Fibroblast of lung (primary cell): ENCODE measurements at regions not wholly inside any gene's neighbourhood (a gene's known extent, or its start where the extent isn't known, plus 50 kb on each side); places are given as distances from the start of the nearest gene placed in this dataset.

Experiments
- DNase-seq, 2 donors: peaks; one replicate each; pipeline versions ENCODE4 v3.0.0 to v3.0.0-alpha.2; 2010; ENCODE audit warnings: low read depth in 2 of 2
- H2AFZ ChIP-seq: 2 replicates; pipeline ENCODE4 v1.5.1; 2012; ENCODE audit warnings: low read length, control low read depth, inconsistent platforms
- H3K27ac ChIP-seq: 2 replicates; pipeline ENCODE4 v1.5.1; 2011; ENCODE audit warnings: low read length, control low read depth; ENCODE audit not compliant: insufficient read depth
- H3K27me3 ChIP-seq: 2 replicates; pipeline ENCODE4 v1.5.1; 2011; ENCODE audit warnings: mild to moderate bottlenecking, low read length; ENCODE audit not compliant: control insufficient read depth, insufficient read depth
- H3K36me3 ChIP-seq: 2 replicates; pipeline ENCODE4 v1.5.1; 2011; ENCODE audit warnings: low read length; ENCODE audit not compliant: control insufficient read depth, insufficient read depth
- H3K4me1 ChIP-seq: 2 replicates; pipeline ENCODE4 v1.5.1; 2011; ENCODE audit warnings: low read length; ENCODE audit not compliant: control insufficient read depth, insufficient read depth; ENCODE audit errors: extremely low read depth
- H3K4me2 ChIP-seq: 2 replicates; pipeline ENCODE4 v1.5.1; 2011; ENCODE audit warnings: low read length, control low read depth; ENCODE audit not compliant: insufficient read depth; ENCODE audit errors: extremely low read depth
- H3K4me3 ChIP-seq, 4 experiments: fragments of 200-600 bp in 1 of 4; sonication (generic) in 1 of 4; replicated peaks in 1 of 4; 2 replicates each; pipeline ENCODE4 v1.5.1; 2011 to 2016; ENCODE audit warnings: low read length in 4 of 4, low read depth in 3 of 4, mild to moderate bottlenecking in 3 of 4, control low read depth in 2 of 4, inconsistent platforms in 1 of 4, mixed read lengths in 1 of 4; ENCODE audit not compliant: insufficient read depth in 1 of 4; ENCODE audit errors: control extremely low read depth in 1 of 4
- H3K79me2 ChIP-seq: 2 replicates; pipeline ENCODE4 v1.5.1; 2012; ENCODE audit warnings: mild to moderate bottlenecking, low read length, inconsistent platforms; ENCODE audit not compliant: control insufficient read depth, insufficient read depth
- H3K9ac ChIP-seq: 2 replicates; pipeline ENCODE4 v1.5.1; 2011; ENCODE audit warnings: mild to moderate bottlenecking, low read length, control low read depth; ENCODE audit not compliant: insufficient read depth
- H3K9me3 ChIP-seq: 2 replicates; pipeline ENCODE4 v1.5.1; 2012; ENCODE audit warnings: low read depth, low read length; ENCODE audit not compliant: control insufficient read depth, insufficient read depth
- H4K20me1 ChIP-seq: 2 replicates; pipeline ENCODE4 v1.5.1; 2011; ENCODE audit warnings: low read length; ENCODE audit not compliant: control insufficient read depth, insufficient read depth; ENCODE audit errors: extremely low read depth
- CTCF ChIP-seq, 2 donors: IDR thresholded peaks in 1 of 2; conservative IDR thresholded peaks in 1 of 2; 1 replicate in 1 of 2; 2 replicates in 1 of 2; pipeline ENCODE4 v1.5.1; 2011 to 2012; ENCODE audit warnings: low read length in 2 of 2, control low read depth in 1 of 2, inconsistent platforms in 1 of 2, low read depth in 1 of 2, mild to moderate bottlenecking in 1 of 2
- EZH2 ChIP-seq: IDR thresholded peaks from 2 replicates; pipeline ENCODE4 v1.5.1; 2012; ENCODE audit warnings: low read length, control low read depth, mild to moderate bottlenecking; ENCODE audit errors: missing control alignments

- Histone ChIP-seq H3K79me2 (no peaks in the 10 kb centered on the region), H3K4me1 (no peaks in the 10 kb centered on the region), H3K9ac (no peak overlapping the region), H3K9me3 (no peaks in the 10 kb centered on the region), H3K27me3 (no peaks in the 10 kb centered on the region), H4K20me1 (no peaks in the 10 kb centered on the region), H2AFZ (no peak overlapping the region), H3K27ac (no peak overlapping the region), H3K4me3 (no peak overlapping the region), H3K4me2 (no peak overlapping the region), H3K36me3 (no peaks in the 10 kb centered on the region)
- TF ChIP-seq EZH2 (no peak), CTCF (conservative IDR thresholded peaks at IDR 0.05 in 1 of 2, IDR thresholded peaks at IDR 0.05 in 1 of 2; ENCODE audit: low read depth in 1 of 2, low read length in 2 of 2) (no peak)
- no peak for DNase-seq
These were observed 225.4 kb downstream of the RBM19 start for GRCh38 chr12:113740699-113741098.

- H3K4me2 ChIP-seq: no peak overlapping the region
- DNase-seq: no peak
These were observed 231.0 kb downstream of the RBM19 start for GRCh38 chr12:113735131-113735530.

GRCh38 chr12:113734503-113734902 lies 231.6 kb downstream of the RBM19 start:
- Histone ChIP-seq H3K9ac (no peak overlapping the region), H3K4me2 (no peak overlapping the region)
- DNase-seq: no peak

More at GRCh38 chr12:113735131-113735530, 231.0 kb downstream of the RBM19 start:
- Histone ChIP-seq H3K4me3 (no peak overlapping the region), H3K27ac (no peak overlapping the region), H4K20me1 (no peaks in the 10 kb centered on the region), H3K27me3 (no peaks in the 10 kb centered on the region), H3K9ac (no peak overlapping the region), H3K9me3 (no peaks in the 10 kb centered on the region), H2AFZ (no peak overlapping the region), H3K79me2 (no peaks in the 10 kb centered on the region), H3K36me3 (no peaks in the 10 kb centered on the region), H3K4me1 (no peaks in the 10 kb centered on the region)
- TF ChIP-seq EZH2 (no peak), CTCF (conservative IDR thresholded peaks at IDR 0.05 in 1 of 2, IDR thresholded peaks at IDR 0.05 in 1 of 2; ENCODE audit: low read depth in 1 of 2, low read length in 2 of 2) (no peak)

More at GRCh38 chr12:113734503-113734902, 231.6 kb downstream of the RBM19 start:
- Histone ChIP-seq H3K27me3 (no peaks in the 10 kb centered on the region), H4K20me1 (no peaks in the 10 kb centered on the region), H3K27ac (no peak overlapping the region), H2AFZ (no peak overlapping the region), H3K9me3 (no peaks in the 10 kb centered on the region), H3K4me1 (no peaks in the 10 kb centered on the region), H3K36me3 (no peaks in the 10 kb centered on the region), H3K79me2 (no peaks in the 10 kb centered on the region), H3K4me3 (no peak overlapping the region)
- no peak for TF ChIP-seq EZH2
- TF ChIP-seq CTCF (conservative IDR thresholded peaks at IDR 0.05 in 1 of 2, IDR thresholded peaks at IDR 0.05 in 1 of 2; ENCODE audit: low read depth in 1 of 2, low read length in 2 of 2): no peak
